ENCODE measurements at regions not wholly inside any gene's neighbourhood (a gene's known extent, or its start where the extent isn't known, plus 50 kb on each side); places are given as distances from the start of the nearest gene placed in this dataset.

DNA sequence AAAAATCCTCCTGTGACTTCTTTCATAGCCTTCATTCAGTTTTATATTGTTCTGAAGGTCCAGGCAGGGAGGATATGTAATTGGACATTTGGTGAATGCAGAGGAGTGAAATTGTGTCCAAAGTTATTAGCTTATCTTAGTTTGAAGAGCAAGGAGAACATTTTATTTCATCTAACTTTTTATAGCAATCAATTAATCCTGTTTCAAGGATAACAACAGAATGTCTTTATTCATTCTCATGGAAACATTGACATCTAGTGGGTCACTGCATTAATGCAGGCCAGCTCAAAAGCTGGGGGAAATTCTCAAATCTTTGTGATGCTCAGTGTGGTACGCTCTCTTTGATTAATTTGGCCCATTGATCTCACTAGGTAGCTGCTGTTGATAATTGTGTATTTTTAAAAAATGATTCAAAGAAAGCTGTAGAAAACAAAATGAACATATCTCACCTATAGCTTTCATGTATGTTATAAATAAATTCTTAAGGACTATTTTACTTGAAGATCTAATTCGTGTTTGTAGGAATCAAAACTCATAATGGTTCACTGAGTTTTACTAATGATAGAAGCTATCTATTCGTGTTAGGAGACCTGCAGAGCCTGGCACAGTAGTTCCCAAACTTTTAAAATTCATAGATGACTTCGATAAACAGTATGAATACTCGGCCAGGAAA, 150.8 kb upstream of the KCNMB2 start:
- DNase-seq (ENCODE audit: low spot score): peak; percentile 38

DNA sequence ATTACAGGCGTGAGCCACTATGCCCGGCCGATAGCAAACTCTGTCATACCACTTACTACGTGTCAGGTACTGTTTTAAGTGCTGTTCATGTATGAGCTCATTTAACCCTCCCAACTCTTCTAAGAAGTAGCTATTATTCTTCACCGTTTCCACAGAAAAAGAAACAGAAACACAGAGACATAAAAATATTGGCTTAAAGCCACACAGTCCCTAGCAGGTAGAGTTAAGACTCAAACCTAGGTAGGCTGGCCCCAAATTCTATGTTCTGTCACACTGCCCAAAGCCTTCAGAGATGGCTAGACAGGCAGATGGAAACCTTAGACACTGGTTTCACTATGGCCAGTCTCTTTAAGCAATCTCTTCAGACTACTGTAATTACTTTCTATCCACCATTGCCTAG, 149.8 kb upstream of the KCNMB2 start:
- DNase-seq (ENCODE audit: low spot score): no peak

DNA sequence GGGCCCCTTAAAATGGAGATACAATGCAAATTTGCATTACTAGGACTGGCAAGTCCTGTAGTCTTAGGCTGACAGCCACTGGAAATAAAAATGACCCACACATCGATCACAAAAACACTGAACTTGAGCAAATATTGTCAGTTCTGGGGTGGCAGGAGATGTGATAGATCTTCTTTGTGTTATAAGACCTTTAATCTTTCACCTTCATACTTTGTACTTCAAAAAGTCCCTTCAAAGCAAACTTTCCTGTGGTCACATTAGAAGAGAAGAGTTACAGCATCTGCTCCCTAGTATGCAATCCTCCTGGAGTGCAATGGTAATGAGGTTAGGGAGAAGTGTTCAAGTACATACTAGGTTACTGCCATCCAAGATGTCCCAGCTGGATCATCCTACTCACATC, 149.4 kb upstream of the KCNMB2 start:
- no peak for DNase-seq (ENCODE audit: low spot score)

DNA sequence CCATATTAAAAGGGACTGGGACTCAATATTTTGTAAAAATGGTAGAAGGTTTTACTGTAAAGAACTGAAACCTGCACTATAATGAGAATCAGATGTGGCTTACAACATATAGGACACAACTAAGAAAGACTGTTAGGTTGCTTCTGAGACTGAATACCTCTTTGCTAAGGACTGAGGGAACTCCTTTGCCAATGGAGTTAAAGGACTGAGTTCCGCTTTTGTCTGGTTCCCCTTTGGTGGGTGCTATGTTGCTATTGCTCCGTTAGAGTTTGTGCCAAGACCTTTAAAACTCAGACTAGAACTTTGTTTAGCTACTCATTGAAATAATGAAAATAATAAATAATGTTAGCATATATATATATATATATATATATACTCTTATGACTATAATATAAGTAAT, 147.8 kb upstream of the KCNMB2 start:
- no peak for DNase-seq (ENCODE audit: low spot score)

DNA sequence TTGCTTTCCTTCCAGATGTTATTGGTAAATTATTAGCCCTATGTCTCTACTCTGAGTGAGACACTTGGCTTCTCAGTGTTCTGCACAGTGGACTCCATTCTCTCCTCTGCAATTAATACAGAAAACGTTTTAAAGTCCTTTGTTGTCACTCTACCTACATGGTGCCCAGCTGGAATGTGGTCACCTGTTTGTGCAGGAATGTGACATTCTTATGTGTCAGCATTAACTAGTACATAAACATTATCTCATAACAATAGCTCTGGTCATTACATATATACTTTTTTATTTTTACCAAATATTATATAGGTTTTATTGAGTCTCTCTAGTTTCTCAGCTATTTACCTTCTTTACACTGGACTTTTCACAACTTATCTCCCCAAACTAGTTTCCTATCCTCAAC, 147.0 kb upstream of the KCNMB2 start:
- no peak for DNase-seq (ENCODE audit: low spot score)

DNA sequence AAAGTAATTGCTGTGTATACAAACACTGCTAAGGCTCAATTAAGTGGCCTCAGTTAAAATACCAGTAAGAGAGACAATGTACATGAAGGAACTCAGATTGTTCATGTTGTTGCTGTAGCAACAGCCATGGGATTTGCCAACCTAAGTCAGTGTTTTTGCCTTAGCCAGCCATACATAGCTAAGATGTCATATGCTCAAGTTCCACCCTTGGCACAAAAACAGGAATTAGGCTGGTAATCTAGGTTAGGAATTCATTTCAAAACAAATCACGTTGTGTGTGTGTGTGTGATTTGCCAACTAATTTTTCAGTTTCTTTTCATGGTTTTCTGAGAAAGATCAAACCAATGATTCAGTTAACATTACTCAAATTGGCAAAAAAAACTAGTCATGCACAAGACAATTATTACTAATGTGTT, 143.7 kb upstream of the KCNMB2 start:
- peak; percentile 22 for DNase-seq (ENCODE audit: low spot score)

DNA sequence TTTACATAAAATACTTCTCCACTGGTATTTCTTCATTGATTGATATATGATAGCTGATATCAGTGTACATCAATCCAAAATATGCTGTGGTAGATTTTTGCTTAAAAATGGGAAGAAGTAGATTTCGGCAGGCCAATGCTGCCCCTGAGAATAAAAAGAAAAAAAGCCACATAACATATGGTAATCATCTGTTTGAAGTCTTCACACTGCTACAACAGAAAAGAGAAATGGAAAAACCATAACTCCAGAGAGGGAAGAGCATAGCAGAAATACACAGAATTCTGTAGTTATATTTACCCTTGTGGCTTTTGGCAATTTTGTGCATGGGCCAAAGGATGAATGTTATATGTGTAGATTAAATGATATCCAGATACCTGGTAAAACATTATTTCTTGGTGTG, 143.1 kb upstream of the KCNMB2 start:
- DNase-seq (ENCODE audit: low spot score): no peak

DNA sequence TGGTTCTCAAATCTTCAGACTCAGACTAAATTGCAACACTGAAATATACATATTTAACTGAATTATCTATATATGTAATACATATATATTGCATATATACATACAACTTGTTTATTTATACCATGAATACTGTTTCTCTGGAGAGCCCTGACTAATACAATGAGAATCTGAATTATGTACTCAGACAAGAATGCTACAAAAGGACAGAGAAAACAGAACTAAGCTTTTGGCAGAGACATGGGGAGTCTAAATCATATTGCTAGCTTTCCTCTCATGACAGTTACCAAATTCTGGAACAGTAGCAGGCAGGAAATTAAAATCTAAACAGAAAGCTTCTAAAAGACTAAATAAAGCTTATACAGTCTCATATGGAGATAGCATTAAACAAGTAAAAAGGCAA, 142.4 kb upstream of the KCNMB2 start:
- peak; percentile 13 for DNase-seq (ENCODE audit: low spot score)

DNA sequence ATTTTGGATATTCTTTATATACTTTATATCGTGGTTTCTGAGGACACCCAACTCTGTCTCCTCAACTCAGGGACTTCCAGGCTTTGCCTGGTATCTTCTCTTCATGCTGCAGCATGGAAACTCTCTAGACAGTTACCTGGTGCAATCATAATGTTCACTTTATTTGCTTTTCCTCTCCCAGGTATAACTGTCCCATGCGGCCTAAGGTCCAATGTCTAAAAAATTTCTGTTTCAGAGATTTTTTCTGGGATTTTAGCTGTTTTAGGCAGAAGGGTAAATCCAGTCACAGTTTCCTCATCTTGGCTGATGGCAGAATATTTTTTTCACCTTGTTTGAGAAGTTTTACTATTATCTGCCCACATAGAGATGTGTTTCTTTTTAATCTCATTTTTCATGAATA, 139.9 kb upstream of the KCNMB2 start:
- DNase-seq (ENCODE audit: low spot score): no peak

DNA sequence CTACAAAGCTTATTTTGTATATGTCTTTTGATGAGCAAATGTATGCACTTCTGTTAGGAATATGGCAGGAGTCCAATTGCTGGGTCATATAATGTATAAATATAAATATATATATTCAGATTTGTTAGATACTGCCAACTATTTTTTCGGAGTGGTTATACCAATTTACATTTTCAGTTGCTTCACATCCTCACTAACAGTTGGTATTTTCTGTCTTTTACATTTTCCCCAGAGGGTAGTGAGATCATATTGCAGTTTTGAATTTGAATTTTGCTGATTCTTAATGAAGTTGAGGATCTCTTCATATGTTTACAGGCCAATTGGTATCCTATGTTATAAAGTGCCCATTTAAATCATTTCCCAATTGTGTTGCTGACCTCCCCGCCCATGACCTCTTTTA, 139.0 kb upstream of the KCNMB2 start:
- DNase-seq (ENCODE audit: low spot score): no peak

DNA sequence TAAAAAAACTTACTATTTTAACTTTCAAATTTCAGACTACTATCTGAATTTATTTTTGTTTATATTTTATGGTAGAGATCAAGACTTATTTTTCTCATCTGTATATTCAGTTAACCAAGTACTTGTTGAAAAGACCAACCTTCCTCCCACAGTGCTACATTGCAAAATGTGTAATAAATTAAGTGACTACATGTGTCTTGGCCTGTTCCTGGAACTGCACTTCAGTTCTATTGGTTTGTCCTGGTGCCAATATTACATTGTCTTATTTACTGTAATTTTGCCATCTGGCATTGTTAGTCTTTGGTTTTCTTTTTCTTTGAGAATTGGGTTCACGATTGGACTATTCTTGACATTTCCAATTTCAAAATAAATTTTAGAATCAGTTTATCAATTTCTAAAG, 138.4 kb upstream of the KCNMB2 start:
- no peak for DNase-seq (ENCODE audit: low spot score)

DNA sequence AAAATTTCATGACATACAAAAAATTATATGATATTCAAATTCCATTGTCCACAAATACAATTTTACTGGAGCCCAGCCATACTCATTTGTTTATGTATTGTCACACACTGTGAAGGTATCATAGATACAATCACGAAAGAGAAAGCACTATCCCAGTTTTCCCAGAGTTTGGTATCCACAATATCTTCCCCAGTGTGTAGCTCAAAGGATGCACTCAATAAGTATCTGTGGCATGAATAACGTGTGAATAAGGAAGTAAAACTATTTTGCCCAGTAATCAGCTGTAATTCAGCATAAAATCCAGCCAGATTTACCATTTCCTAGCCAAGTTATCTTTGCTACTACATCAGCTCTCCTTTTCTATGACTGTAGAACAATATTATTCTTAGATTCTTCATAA, 131.3 kb upstream of the KCNMB2 start:
- no peak for DNase-seq (ENCODE audit: low spot score)

DNA sequence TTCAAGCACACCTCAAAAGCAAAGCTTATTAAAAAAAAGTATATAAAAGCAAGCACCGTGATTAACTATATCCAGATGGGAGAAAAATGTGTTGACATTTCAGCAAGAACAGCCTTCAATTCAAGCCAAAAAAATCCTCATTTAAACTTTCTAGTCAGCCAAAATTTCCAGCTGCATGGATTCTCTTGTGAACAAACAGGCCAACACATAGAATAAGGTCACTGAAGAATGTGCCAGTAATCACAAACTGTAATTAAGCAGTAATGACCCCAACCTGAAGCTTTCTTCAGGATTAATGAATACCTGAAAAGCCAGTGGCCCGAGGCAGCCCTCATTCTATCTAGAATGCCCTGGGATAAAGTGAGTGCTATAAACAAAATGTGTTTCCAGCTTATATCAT, 130.7 kb upstream of the KCNMB2 start:
- DNase-seq (ENCODE audit: low spot score): no peak

DNA sequence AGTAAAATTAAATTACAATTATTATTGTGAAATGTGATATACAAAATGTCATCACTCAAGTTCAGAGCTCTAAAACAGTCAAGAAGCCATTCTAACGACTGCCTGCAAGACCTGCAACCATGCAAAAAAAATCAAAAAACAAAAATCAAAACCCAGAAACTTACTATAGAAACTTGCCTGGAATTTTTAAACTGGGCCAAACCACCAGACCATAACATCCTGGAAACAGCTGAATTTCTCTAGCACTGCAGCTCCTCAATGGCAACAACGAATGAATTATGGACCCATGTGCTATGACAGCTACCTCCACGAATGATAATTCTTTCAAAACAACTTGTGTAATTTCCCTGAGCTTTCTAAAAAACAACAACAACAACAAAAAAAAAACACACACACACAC, 130.0 kb upstream of the KCNMB2 start:
- DNase-seq (ENCODE audit: low spot score): no peak

DNA sequence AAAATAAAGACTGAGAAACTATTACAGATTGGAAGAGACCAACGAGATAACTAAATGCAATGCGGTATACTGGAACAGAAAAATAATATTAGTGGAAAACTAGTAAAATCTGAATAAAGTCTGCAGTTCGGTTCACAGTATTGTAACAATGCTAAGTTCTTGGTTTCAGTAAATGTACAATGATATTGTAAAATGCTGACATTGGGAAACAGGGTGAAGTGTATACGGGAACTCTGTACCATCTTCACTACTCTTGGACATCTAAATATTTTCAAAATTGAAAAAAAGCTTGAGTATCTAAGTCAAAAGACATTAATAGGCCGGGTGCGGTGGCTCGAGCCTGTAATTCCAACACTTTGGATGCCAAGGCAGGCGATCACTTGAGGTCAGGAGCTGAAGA, 120.9 kb upstream of the KCNMB2 start:
- DNase-seq (ENCODE audit: low spot score): no peak

DNA sequence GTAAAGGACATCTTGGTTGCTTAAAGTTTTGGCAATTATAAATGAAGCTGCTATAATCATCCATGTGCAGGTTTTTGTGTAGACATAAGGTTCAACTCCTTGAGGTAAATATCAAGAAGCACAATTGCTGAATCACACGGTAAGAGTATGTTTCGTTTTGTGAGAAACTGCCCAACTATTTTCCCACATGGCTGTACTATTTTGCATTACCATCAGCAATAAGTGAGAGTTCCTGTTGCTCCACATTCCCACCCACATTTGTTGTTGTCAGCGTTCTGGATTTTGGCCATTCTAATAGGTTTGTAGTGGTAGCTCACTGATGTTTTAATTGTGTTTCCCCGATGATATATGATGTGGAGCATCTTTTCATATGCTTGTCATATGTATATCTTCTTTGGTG, 118.5 kb upstream of the KCNMB2 start:
- DNase-seq (ENCODE audit: low spot score): no peak

DNA sequence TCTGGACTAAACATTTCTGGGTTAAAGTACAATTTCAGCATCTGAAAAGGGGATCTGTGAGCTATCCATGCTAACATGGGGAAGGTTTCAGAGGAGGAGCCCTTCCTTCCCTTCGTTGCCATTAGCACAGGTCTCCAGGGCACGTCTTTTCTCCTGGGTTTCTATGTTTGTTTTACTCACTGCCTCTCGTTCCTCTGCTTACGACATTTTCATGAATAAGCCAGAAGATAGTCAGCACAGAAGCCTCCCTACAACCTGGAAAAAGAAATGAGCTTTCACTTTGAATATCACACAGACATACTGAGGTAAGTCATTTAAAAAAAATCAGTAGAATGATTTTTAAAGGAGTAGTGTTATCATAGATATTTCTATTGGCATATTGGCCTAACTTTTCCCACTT, 117.2 kb upstream of the KCNMB2 start:
- DNase-seq (ENCODE audit: low spot score): no peak

DNA sequence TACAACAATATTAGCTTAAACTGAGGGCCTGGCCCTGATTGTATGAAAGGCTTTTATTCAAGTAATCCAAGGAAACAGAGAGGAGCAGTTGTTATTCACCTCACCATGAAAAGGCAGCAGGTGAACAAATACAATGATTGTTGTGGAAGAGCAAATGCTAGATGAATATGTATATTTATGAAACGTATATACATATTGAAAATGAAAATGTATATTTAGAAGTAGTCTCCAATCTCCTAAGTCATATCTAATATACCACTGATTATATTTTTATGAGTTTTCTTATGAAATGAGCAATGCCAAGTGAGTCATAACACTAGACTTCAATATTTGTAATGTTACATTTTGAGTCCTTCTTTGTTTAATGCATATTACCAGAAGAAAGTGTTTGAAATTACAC, 116.2 kb upstream of the KCNMB2 start:
- DNase-seq (ENCODE audit: low spot score): no peak

DNA sequence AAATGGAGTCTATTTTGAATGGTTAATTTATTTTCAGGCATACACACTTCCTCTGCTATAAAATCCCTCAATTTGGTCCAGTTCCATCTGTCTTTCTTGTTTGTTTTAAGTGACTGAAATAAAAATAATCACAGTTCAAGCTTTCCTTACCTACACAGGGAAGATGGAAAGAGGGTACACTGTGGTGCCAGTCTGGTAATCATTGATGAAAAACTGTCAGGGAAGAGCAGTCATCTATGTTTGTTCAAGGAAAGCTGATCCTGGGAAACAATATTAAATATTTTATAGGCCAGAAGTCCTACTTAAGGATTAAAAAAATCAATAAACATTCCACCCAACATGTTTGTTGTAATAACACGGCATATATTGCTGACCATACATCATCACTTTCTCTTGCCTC, 115.2 kb upstream of the KCNMB2 start:
- DNase-seq (ENCODE audit: low spot score): no peak

DNA sequence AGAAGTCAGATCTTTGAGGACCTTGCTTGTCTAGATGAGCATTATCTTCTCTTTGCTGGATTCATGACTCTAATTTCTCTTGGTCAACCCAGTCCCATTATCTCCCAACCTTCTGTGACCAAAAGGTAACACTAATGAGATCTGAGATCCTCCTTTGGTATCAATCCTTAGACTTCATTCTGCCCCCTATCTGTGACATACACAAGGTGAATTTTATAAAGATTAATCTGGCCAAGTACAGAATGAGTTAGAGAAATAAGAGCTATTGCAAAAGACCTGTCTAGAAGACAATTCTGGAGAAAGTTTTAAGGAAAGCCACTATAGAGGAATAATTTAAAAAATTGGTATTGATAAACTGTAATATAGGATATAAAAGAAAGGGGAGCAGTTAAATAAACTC, 113.8 kb upstream of the KCNMB2 start:
- no peak for DNase-seq (ENCODE audit: low spot score)

DNA sequence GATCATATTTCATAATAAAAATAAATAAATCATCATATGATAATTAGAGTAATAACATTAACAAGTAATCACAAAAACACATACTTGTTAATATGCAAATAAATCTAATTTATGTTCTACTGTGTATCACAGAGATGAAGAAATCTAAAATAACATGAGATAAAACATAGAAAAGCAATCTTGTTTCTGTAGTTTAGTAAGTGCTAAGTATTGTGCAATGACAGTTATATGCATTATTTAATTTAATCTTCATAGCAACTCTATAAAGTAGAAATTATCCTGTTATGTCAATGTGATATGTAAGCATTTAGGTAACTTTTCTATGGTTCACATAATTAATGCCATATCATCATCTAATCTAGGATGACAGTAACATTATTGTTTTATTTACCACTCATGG, 108.2 kb upstream of the KCNMB2 start:
- DNase-seq (ENCODE audit: low spot score): no peak

DNA sequence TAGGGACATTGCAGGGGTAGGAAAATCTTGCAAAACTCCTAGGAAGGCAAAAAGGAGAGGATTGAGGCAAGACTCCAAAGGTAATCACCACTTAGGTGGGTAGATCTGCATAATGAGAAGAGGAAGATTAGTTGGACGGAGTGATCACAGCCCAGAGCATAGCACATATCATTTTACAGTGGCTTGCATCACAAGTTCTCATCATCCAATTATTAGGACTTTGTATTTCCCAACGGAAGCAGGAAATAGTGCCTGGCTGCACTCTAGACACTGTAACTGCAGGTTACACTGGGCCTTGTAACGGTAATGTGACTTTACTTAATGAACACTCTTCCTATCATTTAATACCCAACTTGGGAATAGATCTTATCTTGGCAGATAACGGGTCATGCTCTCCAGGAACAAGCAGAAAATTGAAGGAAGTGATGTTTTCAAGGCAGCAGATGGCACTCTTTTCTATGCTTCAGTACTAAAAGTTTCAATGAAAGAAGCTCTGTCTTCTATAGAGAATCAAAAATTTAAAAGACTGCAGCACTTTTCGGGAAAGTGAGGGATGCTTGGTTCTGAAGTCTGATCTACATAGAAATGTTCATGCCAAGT, 101.9 kb upstream of the KCNMB2 start:
- DNase-seq (ENCODE audit: low spot score): peak; percentile 23

DNA sequence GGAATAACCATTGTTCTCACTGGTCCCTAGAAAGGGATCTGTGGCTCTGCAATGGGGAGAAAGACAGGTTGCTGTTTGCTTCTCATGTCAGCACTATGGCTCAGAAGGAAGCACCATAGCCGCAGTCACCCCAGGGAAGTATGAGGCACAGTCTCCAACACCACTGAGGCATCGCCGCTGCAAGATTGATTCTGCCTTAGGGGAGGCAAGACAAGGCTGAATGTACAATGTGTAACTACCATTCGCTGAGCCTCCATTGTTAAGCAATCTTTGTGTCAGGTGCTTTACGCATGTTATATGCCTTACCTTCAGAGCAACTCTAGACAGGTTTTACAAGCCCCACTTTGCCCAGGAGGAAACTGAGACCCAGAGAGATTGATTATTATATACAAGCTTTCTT, 100.7 kb upstream of the KCNMB2 start:
- DNase-seq (ENCODE audit: low spot score): no peak

DNA sequence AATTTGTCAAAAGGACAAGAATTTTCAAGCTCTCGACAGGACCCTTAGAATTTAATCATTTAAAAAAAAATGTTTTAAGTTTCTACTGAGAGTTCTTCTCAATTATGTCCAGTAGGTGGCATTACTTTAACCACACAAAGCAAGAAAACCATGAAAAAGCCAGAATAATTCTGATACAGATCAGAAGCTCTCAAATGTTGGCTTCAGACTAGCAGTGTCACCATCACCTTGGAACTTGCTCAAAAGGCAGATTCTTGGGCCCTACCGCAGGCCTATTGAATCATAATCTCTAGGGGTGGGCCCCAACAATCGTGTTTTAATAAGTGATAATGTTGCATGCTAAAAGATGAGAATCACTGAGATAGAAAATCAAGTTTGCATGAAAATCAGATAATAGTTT, 99.5 kb upstream of the KCNMB2 start:
- DNase-seq (ENCODE audit: low spot score): peak; percentile 77
